ENCODE measurements at regions not wholly inside any gene's neighbourhood (a gene's known extent, or its start where the extent isn't known, plus 50 kb on each side); places are given as distances from the start of the nearest gene placed in this dataset.

GRCh38 chr17:79241616-79242015 is 167.0 kb downstream of the ENGASE start:
- no peak for DNase-seq

- no peak for DNase-seq
Measured at GRCh38 chr17:79239205-79239604, 164.6 kb downstream of the ENGASE start.

- DNase-seq = no peak
Measured at GRCh38 chr17:79237448-79238053, 162.9 kb downstream of the ENGASE start.

- no peak for DNase-seq
Measured at GRCh38 chr17:79235808-79236207, 161.2 kb downstream of the ENGASE start.

- no peak for DNase-seq
Measured at GRCh38 chr17:79233916-79234551, 159.4 kb downstream of the ENGASE start.

GRCh38 chr17:79232957-79233356 is 158.3 kb downstream of the ENGASE start:
- DNase-seq = no peak

GRCh38 chr17:79231766-79232287 is 157.2 kb downstream of the ENGASE start:
- DNase-seq = no peak

- no peak for DNase-seq
Measured at GRCh38 chr17:79230576-79230975, 156.0 kb downstream of the ENGASE start.

- DNase-seq = no peak
Measured at GRCh38 chr17:79226037-79226436, 151.4 kb downstream of the ENGASE start.

- DNase-seq = no peak
Measured at GRCh38 chr17:79224903-79225302, 150.3 kb downstream of the ENGASE start.

- no peak for DNase-seq
Measured at GRCh38 chr17:79224476-79224875, 149.9 kb downstream of the ENGASE start.

GRCh38 chr17:79223953-79224352 is 149.3 kb downstream of the ENGASE start:
- DNase-seq = no peak

- no peak for DNase-seq
Measured at GRCh38 chr17:79223471-79223870, 148.8 kb downstream of the ENGASE start.

- no peak for DNase-seq
Measured at GRCh38 chr17:79221597-79221996, 147.0 kb downstream of the ENGASE start.

GRCh38 chr17:79220713-79221291 is 146.2 kb downstream of the ENGASE start:
- no peak for DNase-seq

- no peak for DNase-seq
Measured at GRCh38 chr17:79220201-79220712, 145.6 kb downstream of the ENGASE start.

- no peak for DNase-seq
Measured at GRCh38 chr17:79219208-79219935, 144.7 kb downstream of the ENGASE start.

GRCh38 chr17:79218825-79219200 is 144.2 kb downstream of the ENGASE start:
- DNase-seq = no peak

- DNase-seq = no peak
Measured at GRCh38 chr17:79218175-79218824, 143.7 kb downstream of the ENGASE start.

GRCh38 chr17:79217473-79218135 is 143.0 kb downstream of the ENGASE start:
- DNase-seq = no peak

GRCh38 chr17:79216826-79217225 is 142.2 kb downstream of the ENGASE start:
- DNase-seq = no peak

- DNase-seq = no peak
Measured at GRCh38 chr17:79216391-79216790, 141.8 kb downstream of the ENGASE start.

Data from activated effector memory CD4-positive, alpha-beta T cell treated with Interleukin-2 at 50 U/mL for 16 hours (primary cell).